ENCODE measurements at regions not wholly inside any gene's neighbourhood (a gene's known extent, or its start where the extent isn't known, plus 50 kb on each side); places are given as distances from the start of the nearest gene placed in this dataset.

GRCh38 chrX:117455787-117456186, 660.8 kb downstream of the KLHL13 start:
- TF ChIP-seq POLR2A (IDR thresholded peaks at IDR 0.05; ENCODE audit: low read length) (no peak), GATA1 (IDR thresholded peaks at IDR 0.05; ENCODE audit: low read depth, low read length) (no peak)

Data from erythroblast (primary cell).